Skin of body (tissue), 1 donor: ENCODE measurements at regions not wholly inside any gene's neighbourhood (a gene's known extent, or its start where the extent isn't known, plus 50 kb on each side); places are given as distances from the start of the nearest gene placed in this dataset.

Experiments used
- DNase-seq: peaks from one replicate; lab custom pipeline; 2025; lab: John Stamatoyannopoulos, UW

- DNase-seq: peak; percentile 21
Measured at GRCh38 chr2:118738524-118739308, 108.7 kb downstream of the EN1 start.

DNA sequence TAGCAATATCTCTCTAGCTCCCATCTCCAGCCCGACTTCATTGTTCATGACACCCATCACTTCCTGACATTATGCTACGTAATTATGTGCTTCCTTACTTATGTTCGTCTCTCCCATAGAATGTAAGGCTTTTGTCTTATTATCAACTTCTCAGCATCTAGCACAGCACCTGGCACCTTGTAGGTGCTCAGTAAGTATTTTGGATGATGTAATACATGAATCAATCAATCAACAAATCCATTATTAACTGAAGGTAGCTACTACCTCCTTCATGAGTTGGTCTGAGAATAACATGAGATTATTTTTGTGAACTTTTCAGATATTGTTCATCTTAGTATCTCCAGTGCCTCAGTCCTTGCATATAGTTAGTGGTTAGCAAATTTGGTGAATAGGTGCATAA, 109.3 kb downstream of the EN1 start:
- no peak for DNase-seq

GRCh38 chr2:118737684-118738083, 109.8 kb downstream of the EN1 start:
- no peak for DNase-seq

DNA sequence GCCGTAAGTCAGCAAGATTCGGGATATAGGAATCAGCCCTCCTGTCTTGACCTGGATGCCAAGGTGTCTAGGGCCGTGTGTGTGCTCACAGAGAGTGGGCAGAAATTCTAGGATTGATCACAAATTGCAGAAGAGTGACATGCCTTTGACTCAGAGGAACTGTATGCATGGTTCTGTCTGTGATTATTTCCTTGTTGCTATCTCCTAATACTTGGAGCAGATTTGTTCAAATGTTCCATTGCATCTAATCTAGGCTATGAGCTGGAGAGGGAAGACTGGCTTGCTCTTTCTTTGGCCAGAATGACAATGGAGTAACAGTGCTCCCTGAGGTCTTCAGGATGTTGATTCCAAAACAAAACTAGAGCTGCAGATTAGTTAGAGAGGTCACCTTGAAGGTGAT, 115.0 kb downstream of the EN1 start:
- no peak for DNase-seq

GRCh38 chr2:118731413-118731812, 116.0 kb downstream of the EN1 start:
- DNase-seq: peak; percentile 44

DNA sequence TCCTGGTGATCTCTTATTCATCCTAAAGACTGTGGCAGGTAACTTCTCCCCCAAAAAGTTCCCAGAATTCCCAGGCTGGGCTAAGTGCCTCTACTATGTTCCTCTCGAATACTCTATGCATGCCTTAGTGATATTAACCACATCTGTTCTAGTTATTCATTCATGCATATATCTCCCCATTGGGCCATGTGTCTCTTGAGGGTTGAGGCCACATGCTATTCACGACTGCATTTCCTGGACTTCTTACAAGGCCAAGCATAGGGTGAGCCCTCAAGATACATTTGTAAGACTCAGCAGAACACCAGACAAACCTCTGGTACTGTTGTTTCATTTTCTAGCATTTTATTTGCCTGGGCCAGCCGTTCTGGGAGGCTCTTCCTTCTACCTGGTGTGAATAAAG, 117.0 kb downstream of the EN1 start:
- DNase-seq: no peak

- no peak for DNase-seq
Measured at GRCh38 chr2:118729760-118730159, 117.7 kb downstream of the EN1 start.

DNA sequence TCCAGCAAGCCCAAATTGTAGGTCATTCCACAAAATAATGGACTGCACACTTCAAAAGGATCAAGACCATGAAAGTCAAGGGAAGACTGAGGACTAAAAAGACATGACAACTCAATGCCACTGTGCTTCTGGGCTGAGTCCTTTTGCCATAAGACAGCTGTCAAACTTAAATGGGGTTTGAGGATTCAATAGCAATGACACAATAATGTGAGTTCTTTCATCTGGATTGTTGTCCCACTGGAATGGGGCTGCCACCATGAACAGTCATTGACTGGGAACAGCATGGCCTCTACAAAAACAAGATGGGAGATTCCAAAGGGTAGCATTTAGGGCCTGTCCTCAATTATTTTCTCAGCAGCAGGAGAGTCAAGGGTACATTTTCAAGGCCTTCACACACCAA, 118.5 kb downstream of the EN1 start:
- DNase-seq: no peak

- DNase-seq: no peak
Measured at GRCh38 chr2:118726821-118727220, 120.6 kb downstream of the EN1 start.

GRCh38 chr2:118723394-118723793, 124.1 kb downstream of the EN1 start:
- DNase-seq: no peak

GRCh38 chr2:118722976-118723375, 124.5 kb downstream of the EN1 start:
- DNase-seq: no peak

DNA sequence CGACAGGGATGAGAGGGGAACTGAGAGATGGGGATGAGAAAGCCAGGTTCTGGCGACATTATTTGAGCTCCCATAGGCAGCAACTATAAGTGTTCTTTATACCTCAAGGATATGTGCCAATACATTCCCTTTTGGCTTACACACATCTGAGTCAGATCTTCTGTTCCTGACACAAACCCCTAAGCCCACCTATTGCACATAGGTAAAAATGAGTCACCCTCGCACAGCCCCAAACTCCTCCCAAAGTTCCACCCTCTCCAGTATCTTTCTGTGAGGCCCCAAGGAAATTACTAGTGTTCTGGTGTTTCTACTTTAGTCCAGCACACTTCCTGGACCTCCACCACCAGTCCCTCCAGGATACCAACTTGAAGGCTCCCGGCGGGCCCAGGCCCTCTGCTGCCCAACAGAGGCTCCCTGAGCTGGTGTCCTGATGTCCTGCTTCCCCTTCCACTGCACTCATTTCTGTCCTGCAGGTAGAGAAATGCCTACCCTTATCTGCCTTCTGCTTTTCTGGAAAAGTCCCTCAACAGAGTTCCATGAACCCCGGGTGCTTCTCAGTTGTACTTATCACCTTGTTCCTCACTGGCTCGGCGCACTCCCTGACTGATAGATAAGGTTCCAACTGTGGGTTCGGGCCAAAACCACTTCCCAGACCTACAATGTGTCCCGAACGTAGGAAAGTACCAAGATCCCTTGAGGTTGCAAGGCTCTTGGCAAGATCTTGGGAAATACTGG, 125.5 kb downstream of the EN1 start:
- no peak for DNase-seq

DNA sequence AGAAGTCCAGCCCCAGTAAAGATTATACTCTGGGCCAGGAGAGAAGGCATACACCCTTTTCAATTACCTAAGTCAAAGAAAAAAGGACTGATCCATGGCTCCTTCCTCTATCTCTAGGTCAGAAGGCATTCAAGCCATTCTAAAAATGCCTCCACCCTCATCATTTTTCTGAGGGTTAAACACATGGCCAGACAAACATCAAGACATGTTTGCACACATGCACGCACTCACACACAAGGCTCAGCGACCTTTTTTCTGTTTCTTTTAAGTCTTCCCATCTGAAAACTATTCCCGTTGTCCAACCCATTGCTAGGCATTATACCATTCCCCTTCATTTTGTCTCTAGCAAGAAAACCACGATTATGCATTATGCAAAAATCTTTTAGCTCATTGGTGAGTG, 126.6 kb downstream of the EN1 start:
- DNase-seq: no peak

DNA sequence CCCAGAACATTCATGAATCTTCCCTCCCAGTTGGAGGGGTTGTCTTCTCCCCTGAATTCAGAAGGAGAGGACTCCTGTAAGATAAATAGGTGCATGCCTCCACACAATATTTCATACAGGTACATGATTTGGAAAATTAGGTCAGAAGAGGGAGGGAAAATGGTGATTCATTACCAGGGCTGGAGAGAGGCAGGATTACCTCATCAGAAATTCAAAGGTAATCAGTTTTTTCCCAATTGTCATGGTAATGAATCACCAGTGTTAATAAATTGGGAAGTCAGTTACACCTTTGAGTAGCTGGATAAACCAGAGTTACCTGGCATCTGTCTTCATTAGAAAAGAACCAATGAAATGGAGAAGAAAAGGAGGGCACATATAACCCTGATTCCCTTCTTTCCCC, 128.5 kb downstream of the EN1 start:
- DNase-seq: no peak

DNA sequence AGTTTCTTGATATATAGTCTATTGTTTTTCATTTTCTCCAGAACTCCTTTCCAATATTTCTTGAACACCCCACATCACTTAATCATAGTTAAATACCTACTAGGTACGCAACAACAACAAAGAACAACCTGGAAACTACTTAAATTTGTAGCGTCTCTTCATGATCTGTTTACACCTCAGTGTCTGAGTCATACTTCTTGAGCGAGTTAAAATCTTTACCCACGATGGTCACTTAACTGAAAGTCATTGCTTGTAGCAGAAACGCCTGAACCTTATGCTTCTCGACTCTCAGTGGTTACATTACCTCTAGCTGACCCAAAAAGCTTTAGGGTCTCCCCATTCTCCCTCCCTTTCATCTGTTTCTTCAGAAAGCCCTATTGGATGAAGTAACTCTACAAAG, 131.3 kb downstream of the EN1 start:
- DNase-seq: no peak

DNA sequence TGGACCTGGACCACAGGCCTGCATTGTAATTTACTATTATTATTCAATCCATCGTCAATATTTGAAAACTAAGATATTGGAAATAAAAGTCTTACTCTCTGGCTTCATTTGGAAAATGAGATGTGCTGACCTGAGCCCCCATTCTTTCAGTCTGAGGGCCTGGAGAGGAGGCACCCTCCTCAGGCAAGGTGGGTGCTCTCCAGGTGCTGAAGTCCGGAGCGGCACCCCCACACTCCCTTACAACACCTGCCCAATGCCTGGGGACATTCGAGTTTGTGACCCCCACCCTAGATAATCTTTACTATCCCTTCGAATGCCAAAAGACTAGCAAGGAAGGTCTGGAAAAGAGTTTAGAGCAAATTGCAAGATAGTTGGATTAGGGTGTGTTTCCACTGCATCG, 133.3 kb downstream of the EN1 start:
- DNase-seq: no peak

- no peak for DNase-seq
Measured at GRCh38 chr2:118711603-118712002, 135.8 kb downstream of the EN1 start.

DNA sequence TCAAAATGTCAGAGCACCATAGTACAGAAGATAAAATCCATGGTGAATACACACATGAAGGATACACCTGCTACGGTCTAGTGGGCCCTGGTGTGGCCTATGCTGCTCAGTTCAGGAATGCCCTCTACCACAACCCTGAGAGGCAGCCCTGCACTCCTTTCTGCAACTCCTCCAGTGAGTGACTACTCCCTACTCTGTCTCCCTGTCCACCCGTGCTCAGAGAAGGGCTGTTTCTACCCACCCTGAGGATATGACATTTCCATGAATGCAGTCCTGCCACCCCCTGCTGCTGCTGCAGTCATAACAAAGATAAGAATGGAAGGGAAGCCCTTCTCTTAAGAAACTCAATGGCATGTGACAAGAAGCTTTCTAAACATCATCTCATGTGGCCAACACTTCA, 137.0 kb downstream of the EN1 start:
- DNase-seq: no peak

DNA sequence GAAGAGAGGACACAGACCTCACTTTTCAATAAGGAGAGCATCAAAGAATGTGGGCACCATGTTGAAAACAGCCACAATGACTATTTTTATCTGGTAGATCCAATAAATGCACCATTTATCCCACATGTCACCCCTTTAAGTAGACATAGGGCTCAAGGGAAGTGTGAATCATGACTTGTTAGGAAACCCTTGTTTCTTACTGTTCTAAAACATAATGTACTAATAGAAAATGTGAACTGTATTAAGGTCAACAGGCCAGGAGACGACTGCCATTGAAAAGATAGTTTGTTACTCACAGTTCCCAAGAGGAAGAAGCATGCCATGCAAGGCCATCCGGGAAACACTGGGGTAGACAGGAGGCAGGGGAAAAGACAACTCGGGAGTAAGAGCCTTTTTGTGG, 137.7 kb downstream of the EN1 start:
- DNase-seq: no peak

DNA sequence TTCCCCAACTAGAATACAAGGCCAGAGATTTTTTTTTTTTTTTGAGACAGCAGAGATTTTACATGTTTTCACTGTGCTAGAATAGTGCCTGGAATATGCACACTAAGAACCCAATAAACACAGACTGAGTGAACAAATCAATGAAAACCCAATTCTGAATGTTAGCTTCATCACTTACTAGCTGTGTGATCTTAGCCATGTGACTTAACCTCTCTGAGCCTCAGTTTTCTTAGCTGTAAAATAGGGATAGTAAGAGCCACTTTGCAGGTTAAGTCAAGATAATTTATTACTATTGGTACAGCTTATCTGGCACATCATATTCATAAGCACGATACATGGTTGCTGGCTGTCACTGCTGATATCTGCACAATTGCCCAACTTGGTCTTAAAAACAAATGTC, 140.6 kb downstream of the EN1 start:
- DNase-seq: no peak

DNA sequence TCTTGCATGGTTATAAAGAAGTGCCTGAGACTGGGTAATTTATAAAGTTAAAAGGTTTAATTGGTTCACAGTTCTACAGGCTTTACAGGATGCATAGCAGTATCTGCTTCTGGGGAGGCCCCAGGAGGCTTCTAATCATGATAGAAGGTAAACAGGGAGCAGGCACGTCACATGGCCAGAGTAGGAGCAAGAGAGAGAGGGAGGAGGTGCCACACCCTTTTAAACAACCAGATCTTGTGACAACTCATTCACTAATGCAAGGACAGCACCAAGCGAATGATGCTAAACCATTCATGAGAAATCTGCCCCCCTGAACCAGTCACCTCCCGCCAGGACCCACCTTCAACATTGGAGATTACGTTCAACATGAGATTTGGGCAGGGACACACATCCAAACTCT, 141.1 kb downstream of the EN1 start:
- DNase-seq: no peak

- no peak for DNase-seq
Measured at GRCh38 chr2:118705032-118705431, 142.4 kb downstream of the EN1 start.
